ENCODE measurements at regions not wholly inside any gene's neighbourhood (a gene's known extent, or its start where the extent isn't known, plus 50 kb on each side); places are given as distances from the start of the nearest gene placed in this dataset.
"Not testable (repeated sequence)": the region's sequence is repeated elsewhere in the genome, so short reads cannot be mapped to it uniquely, and the experiment has no call there.

DNA sequence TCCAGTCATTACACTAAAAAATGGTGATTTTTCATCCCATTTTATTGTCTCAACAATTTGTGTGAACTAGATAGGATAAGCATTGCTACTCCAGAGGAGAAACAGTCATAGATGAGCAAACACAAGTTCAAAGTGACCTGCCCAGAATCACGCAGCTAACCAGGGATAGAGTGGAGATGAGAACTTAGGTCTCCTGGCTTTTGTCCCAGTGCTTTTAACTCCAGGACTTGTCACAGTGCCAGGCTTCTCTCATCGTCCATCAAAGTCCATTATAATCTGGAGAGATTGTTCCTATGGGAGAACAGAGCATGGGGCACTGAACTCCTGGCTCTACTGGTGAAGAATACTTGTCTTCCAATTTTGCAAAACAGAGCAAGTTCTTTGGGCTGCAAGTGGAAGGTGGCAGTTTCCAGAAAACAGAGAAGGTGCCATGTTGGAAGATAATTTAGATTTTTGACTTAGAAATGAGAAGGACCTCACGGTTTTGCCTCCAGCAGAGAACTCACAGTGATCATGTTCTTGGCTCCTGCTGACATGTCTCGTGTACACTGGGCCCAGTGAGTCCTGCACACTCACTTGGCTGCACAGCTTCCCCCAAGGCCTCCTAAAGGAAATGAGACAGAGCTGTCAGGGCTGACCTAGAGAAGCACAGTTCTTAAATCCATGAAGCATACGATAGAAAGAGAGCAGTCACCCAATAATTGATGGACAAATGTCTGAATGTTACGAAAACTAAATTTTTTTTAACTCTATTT is 322.9 kb upstream of the NRP1 start:
- DNase-seq (ENCODE audit: low read depth in 2 of 2): no peak

DNA sequence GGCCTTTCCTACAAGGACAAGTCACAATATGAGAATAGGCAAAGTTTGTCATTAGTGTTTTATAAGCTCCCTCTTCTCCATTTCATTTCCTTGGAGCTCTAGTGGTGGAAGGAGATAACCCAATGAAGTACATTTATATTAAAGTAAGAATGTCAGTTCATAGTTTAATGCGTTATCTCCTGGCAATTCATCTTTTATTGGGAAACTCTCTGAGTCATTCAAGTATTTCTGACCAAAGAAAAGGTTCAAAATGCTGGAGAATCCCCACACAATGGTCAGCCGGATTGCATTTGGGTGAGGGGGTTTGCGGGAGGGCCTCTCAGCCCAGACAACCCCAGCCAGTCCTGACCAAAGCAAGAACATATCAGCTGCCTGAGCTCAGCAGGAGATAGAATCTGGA is 321.5 kb upstream of the NRP1 start:
- DNase-seq (ENCODE audit: low read depth in 2 of 2): no peak

- no peak for DNase-seq (ENCODE audit: low read depth in 2 of 2)
Observed at GRCh38 chr10:33655165-33655815, 320.8 kb upstream of the NRP1 start.

DNA sequence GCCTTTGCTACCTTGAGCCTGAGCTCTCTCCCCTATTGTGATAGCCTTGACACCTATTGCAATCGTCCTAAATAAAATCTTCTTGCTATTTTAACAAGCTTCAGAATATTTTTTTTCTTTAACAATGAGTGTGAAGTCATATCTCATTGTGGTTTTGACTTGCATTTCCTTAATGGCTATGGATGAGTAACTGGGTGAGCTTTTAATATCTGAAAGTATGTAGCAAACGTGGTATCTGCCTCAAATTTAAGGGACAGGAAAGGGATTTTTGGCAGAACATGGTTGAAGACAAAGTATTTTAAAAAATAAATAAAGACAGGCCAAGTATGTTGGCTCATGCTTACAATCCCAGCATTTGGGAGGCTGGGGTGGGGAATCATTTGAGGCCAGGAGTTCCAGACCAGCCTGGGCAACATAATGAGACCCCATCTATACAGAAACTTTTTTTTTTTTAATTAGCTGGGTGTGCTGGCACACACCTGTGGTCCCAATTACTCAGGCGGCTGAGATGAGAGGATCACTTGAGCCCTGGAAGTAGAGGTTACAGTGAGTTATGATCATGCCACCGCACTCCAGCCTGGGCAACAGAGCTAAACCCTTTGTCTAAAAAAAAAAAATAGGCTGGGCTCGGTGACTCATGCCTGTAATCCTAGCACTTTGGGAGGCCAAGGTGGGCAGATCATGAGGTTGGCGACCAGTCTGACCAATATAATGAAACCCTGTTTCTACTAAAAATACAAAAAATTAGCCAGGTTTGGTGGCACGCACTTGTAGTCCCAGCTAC is 319.3 kb upstream of the NRP1 start:
- DNase-seq (ENCODE audit: low read depth in 2 of 2): no peak

- DNase-seq (ENCODE audit: low read depth in 2 of 2): no peak
Observed at GRCh38 chr10:33652870-33653269, 318.4 kb upstream of the NRP1 start.

- not testable (repeated sequence) for DNase-seq (ENCODE audit: low read depth in 2 of 2)
Observed at GRCh38 chr10:33650131-33650530, 315.7 kb upstream of the NRP1 start.

DNA sequence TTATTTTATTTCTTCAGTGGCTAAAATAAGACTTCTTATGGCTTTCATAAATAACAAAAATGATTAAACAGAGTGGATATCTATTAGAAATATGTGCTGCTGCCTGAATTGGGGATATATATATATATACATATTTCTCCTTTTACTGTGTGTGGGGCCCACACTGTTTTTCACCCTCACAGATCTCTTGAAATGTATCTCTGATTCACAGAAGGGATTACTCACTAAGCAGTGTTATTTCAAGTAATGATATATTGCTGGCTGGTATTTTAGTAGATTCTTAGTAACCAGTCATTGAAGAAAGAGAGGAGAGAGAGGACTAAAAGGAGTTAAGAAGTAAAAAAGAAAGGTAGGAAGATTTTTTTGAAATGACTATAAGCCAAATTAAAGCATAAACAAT is 308.6 kb upstream of the NRP1 start:
- DNase-seq (ENCODE audit: low read depth in 2 of 2): no peak

DNA sequence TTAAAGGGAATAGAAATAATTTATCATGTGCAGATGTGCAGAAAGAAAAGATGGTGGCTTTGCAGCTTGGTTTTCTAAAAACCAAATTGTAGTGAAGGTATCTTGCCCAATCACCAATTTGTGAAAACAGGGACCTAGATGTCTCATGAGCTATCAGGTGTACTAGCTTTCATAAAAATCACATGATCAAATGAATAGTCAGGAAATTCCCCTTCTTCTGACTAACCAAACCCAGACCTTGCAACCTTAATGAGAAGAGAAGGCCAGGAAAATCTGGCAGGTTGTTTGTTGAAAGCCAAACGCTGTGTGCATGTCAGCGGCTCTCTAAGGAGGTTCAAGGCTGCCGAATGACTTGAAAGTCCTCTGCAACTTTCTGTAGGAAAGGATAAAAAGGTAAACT is 304.4 kb upstream of the NRP1 start:
- DNase-seq (ENCODE audit: low read depth in 2 of 2): no peak

DNA sequence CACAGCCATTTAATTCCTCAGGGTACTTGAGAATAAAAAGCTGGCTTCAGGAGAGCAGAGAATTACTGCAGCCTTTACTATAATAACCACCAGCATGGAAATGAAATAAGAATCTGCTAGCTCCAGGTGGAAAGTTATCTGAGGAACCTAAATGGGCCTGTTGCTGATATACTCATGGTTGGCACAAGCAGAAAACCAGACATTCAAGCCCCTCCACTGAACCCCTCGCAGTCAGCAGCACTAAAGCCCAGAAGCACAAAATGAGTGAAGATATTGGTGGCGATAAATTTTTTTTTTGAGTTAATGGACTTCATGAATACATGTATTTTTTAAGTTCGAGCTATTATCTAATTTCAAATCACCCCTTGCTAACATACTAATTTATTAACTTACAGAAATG is 303.9 kb upstream of the NRP1 start:
- no peak for DNase-seq (ENCODE audit: low read depth in 2 of 2)

DNA sequence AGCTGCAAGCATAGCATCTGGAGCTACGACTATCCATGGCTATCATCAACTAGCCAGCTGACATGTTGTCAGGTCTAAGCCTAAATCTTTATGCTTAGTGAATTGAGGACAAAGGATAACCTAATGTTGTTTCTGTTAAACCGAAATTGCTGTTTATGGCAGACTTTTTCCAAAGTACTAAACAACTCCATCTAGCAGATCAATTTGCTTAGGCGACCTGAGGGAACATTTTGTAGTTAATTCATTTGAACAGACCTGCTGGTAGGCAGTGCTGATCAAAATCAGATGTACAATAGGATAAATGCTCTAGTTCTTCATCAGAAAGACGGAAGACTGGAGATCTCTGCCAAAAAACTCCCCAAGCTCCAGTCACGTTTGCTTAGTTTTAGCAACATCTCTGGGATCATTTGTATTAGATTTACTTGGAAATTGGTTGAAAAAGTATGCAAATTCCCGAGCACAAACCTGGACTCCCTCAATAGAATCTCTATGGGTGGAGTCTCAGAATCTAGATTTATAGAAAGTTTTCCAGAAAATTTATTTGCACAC is 301.6 kb upstream of the NRP1 start:
- no peak for DNase-seq (ENCODE audit: low read depth in 2 of 2)

DNA sequence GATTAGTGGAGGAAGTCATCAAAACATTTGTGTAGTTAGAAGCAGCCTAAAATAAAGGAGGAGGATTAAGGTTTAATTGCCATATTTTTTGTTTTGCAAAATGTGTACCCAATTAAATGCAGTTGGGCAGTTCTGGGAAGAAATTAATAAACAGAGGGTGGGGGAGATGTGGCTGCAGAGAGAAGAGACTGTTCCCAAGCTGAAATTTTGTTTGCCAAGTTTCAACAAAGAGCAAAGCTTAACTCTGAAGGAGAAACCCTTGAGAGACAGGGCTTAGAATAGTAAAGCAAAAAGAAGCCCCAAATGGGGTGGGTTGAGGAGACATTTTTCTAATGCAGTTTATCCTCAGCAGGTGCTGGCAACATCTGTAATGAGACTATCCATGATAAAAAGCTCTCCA is 298.0 kb upstream of the NRP1 start:
- DNase-seq (ENCODE audit: low read depth in 2 of 2): no peak

DNA sequence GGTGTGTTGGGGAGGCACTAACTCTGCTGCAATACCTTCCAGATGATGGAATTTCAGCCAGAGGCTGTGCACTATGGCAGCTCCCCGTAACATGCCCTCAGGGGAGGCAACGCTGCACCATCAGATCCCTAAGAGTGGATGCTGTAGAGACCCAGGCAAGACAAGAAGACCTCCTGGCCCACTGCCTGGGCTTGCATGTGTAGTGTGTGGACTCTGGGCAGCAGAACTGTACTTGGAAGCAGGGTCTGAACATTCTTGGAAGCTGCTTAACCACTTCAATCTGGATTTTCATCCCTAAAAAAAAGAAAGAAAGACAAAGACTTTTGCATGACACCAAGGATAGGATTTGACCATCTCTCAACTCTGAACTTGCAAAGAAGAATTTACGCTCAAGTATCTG is 297.5 kb upstream of the NRP1 start:
- DNase-seq (ENCODE audit: low read depth in 2 of 2): no peak

DNA sequence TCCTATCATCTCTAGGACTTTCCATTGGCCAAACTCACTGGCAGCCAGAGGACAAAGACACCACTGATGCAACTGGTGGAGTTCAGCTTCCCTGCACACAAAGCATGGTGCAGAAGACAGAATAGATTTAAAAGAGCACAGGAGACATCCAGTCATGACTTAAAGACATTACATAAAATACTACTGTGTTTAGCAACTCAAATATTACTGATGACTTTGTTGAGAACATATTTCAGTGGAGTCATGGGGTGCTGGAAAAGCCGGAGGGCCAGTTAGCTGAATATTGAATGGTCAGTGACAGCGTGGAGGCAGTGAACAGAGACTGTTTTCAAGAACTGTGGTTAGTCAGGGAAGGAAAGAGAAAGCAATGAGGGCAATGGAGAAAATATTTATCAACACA is 296.3 kb upstream of the NRP1 start:
- DNase-seq (ENCODE audit: low read depth in 2 of 2): no peak

DNA sequence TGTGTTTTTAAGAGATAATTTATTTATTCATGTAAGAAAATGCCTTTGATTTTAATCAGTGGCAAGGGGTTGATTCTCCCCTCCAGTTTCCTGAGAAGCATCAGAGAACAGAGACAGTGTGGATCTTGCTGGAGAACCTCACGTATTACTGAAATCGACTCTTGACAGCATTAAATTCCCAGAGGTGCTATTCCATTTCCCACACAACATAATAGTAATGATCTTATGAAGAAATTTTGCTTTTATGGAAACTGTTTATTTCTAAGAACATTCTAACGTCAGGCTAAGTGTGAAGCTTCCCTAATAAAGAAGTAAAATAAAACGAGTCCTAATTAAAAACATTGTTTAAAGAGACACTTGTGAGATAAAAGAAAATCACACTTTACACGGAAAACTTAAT is 293.1 kb upstream of the NRP1 start:
- no peak for DNase-seq (ENCODE audit: low read depth in 2 of 2)

GRCh38 chr10:33626798-33627466 is 292.5 kb upstream of the NRP1 start:
- no peak for DNase-seq (ENCODE audit: low read depth in 2 of 2)

DNA sequence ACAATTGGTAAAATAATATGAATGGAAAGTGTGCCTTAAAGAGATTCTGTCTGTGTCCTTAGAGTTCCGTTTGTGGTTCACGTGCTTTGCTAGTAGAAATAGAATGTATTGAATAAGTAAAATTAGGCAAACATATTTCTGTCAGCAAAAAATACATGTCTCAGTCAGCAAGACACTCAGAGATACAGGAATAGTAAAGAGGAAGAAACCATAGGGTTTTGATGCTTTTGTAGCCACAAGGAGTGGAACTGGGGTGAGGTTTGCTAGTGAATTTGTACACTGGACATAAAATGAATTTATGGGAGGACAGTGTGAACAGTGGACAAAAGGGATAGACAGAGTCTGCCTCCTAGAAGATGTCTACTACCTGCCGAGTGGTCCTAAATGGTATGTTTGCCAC is 289.2 kb upstream of the NRP1 start:
- no peak for DNase-seq (ENCODE audit: low read depth in 2 of 2)

DNA sequence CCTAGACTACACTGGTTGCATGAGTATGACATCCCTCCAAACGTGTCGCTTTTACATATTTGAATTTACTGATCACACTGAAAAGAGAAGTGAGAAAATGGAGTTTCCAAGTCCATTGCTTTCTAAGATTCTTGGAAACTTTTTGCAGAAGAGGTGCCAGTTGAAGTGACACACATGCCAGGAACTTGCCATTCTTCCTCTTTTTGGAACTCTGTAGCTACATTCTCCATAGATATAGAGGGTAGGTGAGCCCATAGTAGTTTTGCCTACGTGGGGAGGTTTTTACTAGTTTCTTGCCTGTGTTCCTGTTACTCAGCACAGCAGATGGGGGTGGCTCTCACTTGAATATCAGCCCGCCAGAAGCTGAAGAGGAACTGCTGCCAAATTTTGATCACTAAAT is 286.6 kb upstream of the NRP1 start:
- no peak for DNase-seq (ENCODE audit: low read depth in 2 of 2)

DNA sequence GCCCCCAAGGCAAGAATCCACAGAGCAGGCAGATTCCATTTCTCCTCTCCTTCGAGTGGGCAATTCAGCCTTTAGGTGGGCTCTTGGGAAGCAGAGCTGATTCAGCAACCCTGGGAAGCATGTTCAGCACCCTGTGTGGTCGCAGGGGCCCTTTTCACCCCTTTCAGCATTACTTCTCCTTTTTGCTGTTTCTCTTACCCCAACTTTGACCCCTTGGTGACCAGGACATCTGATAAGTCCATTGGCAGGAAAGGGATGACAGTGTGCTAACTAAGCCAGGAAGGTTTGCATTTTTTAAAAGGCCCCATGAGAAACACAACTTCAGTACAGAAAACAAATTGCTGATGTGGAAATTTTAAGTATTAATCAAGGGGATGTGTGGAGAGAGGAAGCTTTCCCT is 283.7 kb upstream of the NRP1 start:
- no peak for DNase-seq (ENCODE audit: low read depth in 2 of 2)

DNA sequence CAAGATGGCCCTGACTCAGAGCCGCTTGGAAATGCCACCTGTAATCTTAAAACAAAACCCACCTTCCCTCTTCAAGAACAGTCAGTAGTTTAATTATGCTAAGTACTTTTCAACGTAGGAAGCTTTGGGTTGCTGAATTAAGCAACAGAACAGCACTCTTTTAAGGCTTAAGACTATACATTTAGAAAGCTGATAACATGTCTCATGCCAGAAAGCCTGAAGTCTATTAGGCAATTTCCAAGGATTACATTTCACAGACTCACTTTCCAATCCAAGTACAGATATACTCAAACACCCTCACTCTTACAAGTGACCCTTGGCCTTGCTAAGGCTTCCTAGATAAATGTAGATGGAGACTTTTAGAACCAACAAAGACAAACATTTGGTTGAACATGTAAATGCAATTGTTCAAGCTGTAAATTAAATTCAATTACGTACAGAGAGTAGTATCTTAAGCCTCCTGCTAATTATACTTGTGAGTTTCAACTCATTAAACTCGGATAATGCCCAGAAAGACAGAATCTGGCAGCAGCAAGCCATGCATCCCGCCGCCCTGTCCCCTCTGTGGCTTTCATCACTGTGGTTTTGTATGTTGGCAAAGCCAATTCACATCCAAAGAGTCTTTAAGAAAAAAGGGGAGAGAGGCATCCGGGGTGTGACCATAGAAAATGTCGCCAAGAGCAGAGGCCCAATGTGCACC is 283.1 kb upstream of the NRP1 start:
- DNase-seq (ENCODE audit: low read depth in 2 of 2): no peak

DNA sequence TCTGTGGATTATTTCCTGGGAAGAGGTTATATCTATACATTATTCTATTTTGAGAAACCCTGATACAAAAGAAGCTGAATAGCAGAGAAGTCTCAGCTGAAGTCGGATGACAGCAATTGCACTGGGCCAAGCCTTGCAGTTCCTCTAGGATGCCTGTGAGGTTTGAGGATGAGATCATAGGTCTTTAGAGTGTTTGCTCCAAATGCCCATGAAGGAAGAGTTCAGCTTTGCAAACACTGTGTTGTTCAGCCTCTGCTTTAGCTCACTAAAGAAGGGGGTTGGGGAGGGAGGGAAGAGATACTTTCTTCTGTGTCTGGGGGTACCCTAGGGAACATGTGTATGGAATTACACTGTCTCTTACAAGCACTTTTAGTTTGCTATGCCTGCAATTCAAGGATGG is 282.5 kb upstream of the NRP1 start:
- no peak for DNase-seq (ENCODE audit: low read depth in 2 of 2)

GRCh38 chr10:33612551-33612950 is 278.1 kb upstream of the NRP1 start:
- no peak for DNase-seq (ENCODE audit: low read depth in 2 of 2)

GRCh38 chr10:33612116-33612515 is 277.6 kb upstream of the NRP1 start:
- DNase-seq (ENCODE audit: low read depth in 2 of 2): no peak

Measured in stimulated activated CD8-positive, alpha-beta memory T cell treated with anti-CD3 and anti-CD28 coated beads, Interleukin-2, amount 100 ng/mL, for 48 hours (primary cell).